ENCODE measurements at regions not wholly inside any gene's neighbourhood (a gene's known extent, or its start where the extent isn't known, plus 50 kb on each side); places are given as distances from the start of the nearest gene placed in this dataset.
A peak's percentile ranks its signal among the peaks of the same experiment; 100 is the strongest.

- TF ChIP-seq CTCF (IDR thresholded peaks at IDR 0.05; ENCODE audit: unreplicated experiment in 3 of 3): no peak
Observed at GRCh38 chr2:145402706-145403277, 882.9 kb upstream of the ZEB2 start.

GRCh38 chr2:145399131-145399530 lies 879.2 kb upstream of the ZEB2 start:
- Mint-ChIP-seq H3K4me3 (no peak overlapping the region), H3K9me3 (no peaks in the 10 kb centered on the region), H3K27me3 (ENCODE audit: low read depth) (no peaks in the 10 kb centered on the region), H3K4me1 (no peaks in the 10 kb centered on the region), H3K36me3 (ENCODE audit: low read depth) (no peaks in the 10 kb centered on the region), H3K27ac (no peak overlapping the region)
- no peak for TF ChIP-seq CTCF (IDR thresholded peaks at IDR 0.05; ENCODE audit: unreplicated experiment in 3 of 3)

More at GRCh38 chr2:145402706-145403277, 882.9 kb upstream of the ZEB2 start:
- no peak overlapping the region for H3K27ac Mint-ChIP-seq
- no peaks in the 10 kb centered on the region for H3K36me3 Mint-ChIP-seq (ENCODE audit: low read depth)
- no peaks in the 10 kb centered on the region for H3K27me3 Mint-ChIP-seq (ENCODE audit: low read depth)
- no peaks in the 10 kb centered on the region for H3K4me1 Mint-ChIP-seq
- H3K9me3 Mint-ChIP-seq: no peaks in the 10 kb centered on the region
- H3K4me3 Mint-ChIP-seq: no peak overlapping the region

GRCh38 chr2:145394181-145394580 lies 874.3 kb upstream of the ZEB2 start:
- H3K9me3 Mint-ChIP-seq: peaks cover 4% of the 10 kb centered on the region
- H3K27me3 Mint-ChIP-seq (ENCODE audit: low read depth): no peaks in the 10 kb centered on the region
- H3K4me3 Mint-ChIP-seq: no peak overlapping the region
- H3K36me3 Mint-ChIP-seq (ENCODE audit: low read depth): no peaks in the 10 kb centered on the region
- no peaks in the 10 kb centered on the region for H3K4me1 Mint-ChIP-seq
- H3K27ac Mint-ChIP-seq: no peak overlapping the region
- TF ChIP-seq CTCF (IDR thresholded peaks at IDR 0.05; ENCODE audit: unreplicated experiment in 3 of 3): no peak

GRCh38 chr2:145386973-145387372 lies 867.1 kb upstream of the ZEB2 start:
- Mint-ChIP-seq H3K4me3 (no peak overlapping the region), H3K36me3 (ENCODE audit: low read depth) (no peaks in the 10 kb centered on the region), H3K9me3 (peaks cover 17% of the 10 kb centered on the region), H3K4me1 (peaks cover 4% of the 10 kb centered on the region), H3K27me3 (ENCODE audit: low read depth) (no peaks in the 10 kb centered on the region), H3K27ac (no peak overlapping the region)
- no peak for TF ChIP-seq CTCF (IDR thresholded peaks at IDR 0.05; ENCODE audit: unreplicated experiment in 3 of 3)

- H3K4me3 Mint-ChIP-seq: no peak overlapping the region
- peaks cover 21% of the 10 kb centered on the region for H3K4me1 Mint-ChIP-seq
- H3K36me3 Mint-ChIP-seq (ENCODE audit: low read depth): no peaks in the 10 kb centered on the region
- no peak for TF ChIP-seq CTCF (IDR thresholded peaks at IDR 0.05; ENCODE audit: unreplicated experiment in 3 of 3)
- H3K27ac Mint-ChIP-seq: peak overlapping the region in 2 of 3 experiments; percentile 4 to 46
- H3K9me3 Mint-ChIP-seq: peaks cover 13% of the 10 kb centered on the region
- no peaks in the 10 kb centered on the region for H3K27me3 Mint-ChIP-seq (ENCODE audit: low read depth)
Observed at GRCh38 chr2:145383961-145384360, 864.0 kb upstream of the ZEB2 start.

GRCh38 chr2:145380436-145381017 lies 860.6 kb upstream of the ZEB2 start:
- Mint-ChIP-seq H3K9me3 (peaks cover 4% of the 10 kb centered on the region), H3K36me3 (ENCODE audit: low read depth) (no peaks in the 10 kb centered on the region), H3K27ac (peak overlapping the region; percentile 66 to 82 (median 74)), H3K4me3 (peak overlapping the region in 1 of 3 experiments; percentile 38), H3K27me3 (ENCODE audit: low read depth) (no peaks in the 10 kb centered on the region), H3K4me1 (peaks cover 21% of the 10 kb centered on the region)
- no peak for TF ChIP-seq CTCF (IDR thresholded peaks at IDR 0.05; ENCODE audit: unreplicated experiment in 3 of 3)
